HG03039 (cell line): ENCODE measurements at regions not wholly inside any gene's neighbourhood (a gene's known extent, or its start where the extent isn't known, plus 50 kb on each side); places are given as distances from the start of the nearest gene placed in this dataset.
A peak's percentile ranks its signal among the peaks of the same experiment; 100 is the strongest.
"Not testable (repeated sequence)": the region's sequence is repeated elsewhere in the genome, so short reads cannot be mapped to it uniquely, and the experiment has no call there.

Experiments
- ATAC-seq: cut with Tn5 transposase; IDR thresholded peaks from one replicate; pipeline ENCODE4 v1.9.1; 2021; ENCODE audit warnings: mild to moderate bottlenecking, moderate library complexity; ENCODE audit not compliant: unreplicated experiment

GRCh38 chr12:88366101-88366500 lies 214.2 kb downstream of the KITLG start:
- ATAC-seq = no peak

GRCh38 chr12:88367231-88367630 lies 213.0 kb downstream of the KITLG start:
- no peak for ATAC-seq

GRCh38 chr12:88368077-88368476 lies 212.2 kb downstream of the KITLG start:
- not testable (repeated sequence) for ATAC-seq

GRCh38 chr12:88371416-88372183 lies 208.7 kb downstream of the KITLG start:
- no peak for ATAC-seq

- ATAC-seq = no peak
These were observed 204.7 kb downstream of the KITLG start for GRCh38 chr12:88375306-88376305.

- no peak for ATAC-seq
These were observed 202.3 kb downstream of the KITLG start for GRCh38 chr12:88377973-88378372.

- no peak for ATAC-seq
These were observed 198.8 kb downstream of the KITLG start for GRCh38 chr12:88381466-88381865.

- ATAC-seq = no peak
These were observed 196.9 kb downstream of the KITLG start for GRCh38 chr12:88383405-88383804.

GRCh38 chr12:88388566-88389540 lies 191.4 kb downstream of the KITLG start:
- peak; percentile 61 for ATAC-seq

- no peak for ATAC-seq
These were observed 189.5 kb downstream of the KITLG start for GRCh38 chr12:88390811-88391210.

GRCh38 chr12:88391556-88391955 lies 188.7 kb downstream of the KITLG start:
- ATAC-seq = no peak

GRCh38 chr12:88393017-88393767 lies 187.1 kb downstream of the KITLG start:
- ATAC-seq = no peak

GRCh38 chr12:88398031-88398430 lies 182.2 kb downstream of the KITLG start:
- no peak for ATAC-seq

- no peak for ATAC-seq
These were observed 180.5 kb downstream of the KITLG start for GRCh38 chr12:88399811-88400210.

GRCh38 chr12:88400302-88400701 lies 180.0 kb downstream of the KITLG start:
- no peak for ATAC-seq

GRCh38 chr12:88401155-88401554 lies 179.1 kb downstream of the KITLG start:
- ATAC-seq = no peak

- ATAC-seq = no peak
These were observed 173.4 kb downstream of the KITLG start for GRCh38 chr12:88406905-88407304.

- no peak for ATAC-seq
These were observed 171.4 kb downstream of the KITLG start for GRCh38 chr12:88408823-88409222.

GRCh38 chr12:88409257-88409656 lies 171.0 kb downstream of the KITLG start:
- no peak for ATAC-seq

- ATAC-seq = no peak
These were observed 168.6 kb downstream of the KITLG start for GRCh38 chr12:88411689-88412088.
